A673 (cell line): ENCODE measurements at regions not wholly inside any gene's neighbourhood (a gene's known extent, or its start where the extent isn't known, plus 50 kb on each side); places are given as distances from the start of the nearest gene placed in this dataset.

Experiments
- EZH2 ChIP-seq: fragments of 200-600 bp; sonication (generic); IDR thresholded peaks from 2 replicates; pipeline ENCODE4 v1.6.1; 2017; ENCODE audit warnings: borderline replicate concordance, low read depth, mild to moderate bottlenecking, mixed read lengths, antibody characterized with exemption, low read length; ENCODE audit not compliant: poor library complexity, severe bottlenecking
- TF ChIP-seq, protein P1 (sequence below): fragments of 300-800, 200-600 bp; sonication (generic); conservative IDR thresholded peaks from 2 replicates; pipeline ENCODE4 v1.5.1; 2017; ENCODE audit warnings: low read depth, mild to moderate bottlenecking, antibody characterized with exemption, low read length, moderate library complexity, mixed read lengths

DNA sequence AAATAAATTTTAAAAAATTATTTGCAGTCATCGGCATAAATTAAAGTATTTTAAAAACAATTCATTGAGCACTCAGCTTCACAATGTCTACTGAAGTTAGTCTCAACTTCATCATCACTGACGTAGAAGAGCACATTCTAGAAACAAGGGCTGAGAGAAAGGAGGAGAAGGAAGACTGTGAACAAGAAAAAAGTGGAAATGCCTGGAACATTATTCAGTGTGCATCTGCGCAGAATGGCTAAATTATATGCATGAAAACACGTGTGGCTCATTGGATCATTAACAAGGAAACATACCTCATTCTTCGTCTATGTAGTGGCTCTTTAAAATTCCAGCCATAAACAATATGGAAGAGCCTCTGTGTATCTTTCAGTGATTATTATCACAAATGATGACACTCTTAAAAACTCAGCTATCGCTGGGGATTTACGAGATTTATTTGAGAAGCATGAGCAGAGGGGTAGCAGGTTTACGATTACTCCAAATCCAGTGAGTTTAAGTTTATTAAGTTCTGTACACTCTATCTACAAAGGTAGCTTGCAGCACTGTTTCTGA lies 404.2 kb upstream of the CDIN1 start:
- no peak for TF ChIP-seq EZH2
- TF ChIP-seq, protein P1, sequence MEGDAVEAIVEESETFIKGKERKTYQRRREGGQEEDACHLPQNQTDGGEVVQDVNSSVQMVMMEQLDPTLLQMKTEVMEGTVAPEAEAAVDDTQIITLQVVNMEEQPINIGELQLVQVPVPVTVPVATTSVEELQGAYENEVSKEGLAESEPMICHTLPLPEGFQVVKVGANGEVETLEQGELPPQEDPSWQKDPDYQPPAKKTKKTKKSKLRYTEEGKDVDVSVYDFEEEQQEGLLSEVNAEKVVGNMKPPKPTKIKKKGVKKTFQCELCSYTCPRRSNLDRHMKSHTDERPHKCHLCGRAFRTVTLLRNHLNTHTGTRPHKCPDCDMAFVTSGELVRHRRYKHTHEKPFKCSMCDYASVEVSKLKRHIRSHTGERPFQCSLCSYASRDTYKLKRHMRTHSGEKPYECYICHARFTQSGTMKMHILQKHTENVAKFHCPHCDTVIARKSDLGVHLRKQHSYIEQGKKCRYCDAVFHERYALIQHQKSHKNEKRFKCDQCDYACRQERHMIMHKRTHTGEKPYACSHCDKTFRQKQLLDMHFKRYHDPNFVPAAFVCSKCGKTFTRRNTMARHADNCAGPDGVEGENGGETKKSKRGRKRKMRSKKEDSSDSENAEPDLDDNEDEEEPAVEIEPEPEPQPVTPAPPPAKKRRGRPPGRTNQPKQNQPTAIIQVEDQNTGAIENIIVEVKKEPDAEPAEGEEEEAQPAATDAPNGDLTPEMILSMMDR, result no peak
